ENCODE measurements at regions not wholly inside any gene's neighbourhood (a gene's known extent, or its start where the extent isn't known, plus 50 kb on each side); places are given as distances from the start of the nearest gene placed in this dataset.

DNA sequence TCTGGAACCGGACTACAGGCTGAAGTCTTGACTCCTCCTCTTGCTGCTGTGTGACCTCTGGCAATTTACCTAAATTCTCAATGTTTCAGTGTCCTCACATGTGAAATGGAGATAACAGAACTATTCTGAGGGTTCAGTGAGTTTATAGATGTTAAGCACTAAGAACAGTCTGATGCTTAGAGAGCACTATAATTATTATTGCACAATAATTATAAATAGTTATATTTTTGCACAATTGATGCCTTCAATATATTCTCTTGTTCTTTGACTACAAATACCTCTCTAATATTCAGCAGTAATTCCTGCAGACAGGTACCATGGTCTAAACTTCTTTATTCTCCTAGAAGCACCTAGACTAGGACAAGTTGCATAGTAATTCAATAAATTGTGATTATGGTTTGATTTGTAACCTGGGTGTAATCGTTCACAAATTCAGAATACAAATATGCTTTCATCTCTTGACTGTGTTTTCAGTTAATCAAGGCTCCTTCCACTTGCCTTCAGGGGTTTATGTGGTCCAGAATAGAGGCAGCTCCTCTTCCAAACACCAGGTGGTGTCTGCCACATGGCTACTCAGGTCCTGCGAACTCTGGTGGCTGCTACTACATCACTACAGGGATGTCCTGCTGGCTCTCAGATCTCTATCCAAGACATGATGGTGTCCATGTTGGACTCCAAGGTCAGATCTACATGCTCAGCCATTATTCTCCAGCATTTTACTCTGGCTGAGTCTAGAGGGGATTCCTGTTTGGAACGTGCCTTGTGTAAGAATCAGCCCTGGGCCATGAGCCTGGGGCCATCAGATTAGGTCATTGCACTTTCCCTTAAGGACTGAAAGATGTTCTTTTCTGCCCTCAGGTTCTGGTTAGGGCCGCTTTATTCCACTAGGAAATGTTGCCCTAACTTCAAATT, 103.4 kb downstream of the QRFPR start:
- no peak for DNase-seq

DNA sequence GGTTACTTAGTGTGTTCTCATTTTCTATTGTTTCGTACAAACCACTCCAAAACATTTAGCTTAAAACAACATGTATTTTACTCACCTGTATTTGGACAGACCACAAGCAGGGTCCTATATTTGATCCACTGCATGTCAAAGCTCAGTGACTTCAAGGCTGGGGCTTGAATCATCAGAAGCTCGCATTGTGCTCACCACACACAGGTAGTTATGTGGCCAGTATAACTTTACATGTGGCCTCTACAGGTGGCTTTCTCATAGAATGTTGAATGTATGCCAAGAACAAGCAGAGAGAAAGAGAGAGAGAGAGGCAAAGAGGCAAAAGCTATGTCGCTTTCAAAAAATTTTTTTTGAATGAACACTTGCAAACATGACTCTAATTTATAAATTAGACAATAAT, 107.6 kb downstream of the QRFPR start:
- DNase-seq, result no peak

- DNase-seq, result no peak
Observed at GRCh38 chr4:121272526-121272925, 108.3 kb downstream of the QRFPR start.

DNA sequence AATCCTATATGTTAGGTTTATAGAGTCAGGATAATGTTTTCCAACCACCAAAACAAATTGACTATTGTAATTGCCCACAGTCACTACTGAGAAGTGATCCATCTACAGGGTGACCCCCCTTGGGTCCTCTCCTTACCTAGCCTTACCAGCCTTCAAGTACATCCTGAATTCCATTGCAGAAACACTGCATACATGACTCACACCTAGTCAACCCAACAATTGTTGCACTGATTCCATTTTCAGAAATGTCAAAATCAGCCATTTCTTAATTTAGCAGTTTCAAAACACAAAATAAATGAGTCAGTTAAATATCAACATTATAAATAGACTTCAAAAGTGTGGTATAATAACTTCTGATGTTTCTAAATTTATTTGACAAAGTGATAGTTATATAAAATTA, 106.3 kb upstream of the TNIP3 start:
- no peak for DNase-seq

DNA sequence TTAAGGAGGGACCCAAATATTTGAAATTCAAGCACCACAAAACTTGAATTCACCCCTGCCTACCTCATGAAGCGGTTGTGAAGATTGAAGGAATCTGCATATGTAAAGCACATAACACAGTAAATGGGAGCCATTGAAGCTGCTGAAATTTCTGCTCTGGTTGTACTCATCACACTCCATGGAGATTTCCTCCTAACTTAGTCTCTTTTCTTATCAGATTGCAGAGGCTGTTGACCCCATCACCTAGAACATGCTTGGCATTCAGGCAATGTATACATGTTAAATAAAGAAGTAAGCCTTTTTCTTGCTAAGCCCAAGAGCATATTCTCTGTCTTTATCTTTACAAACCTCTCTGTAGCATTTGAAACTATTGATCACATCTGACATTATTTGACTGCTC, 104.9 kb upstream of the TNIP3 start:
- no peak for DNase-seq

DNA sequence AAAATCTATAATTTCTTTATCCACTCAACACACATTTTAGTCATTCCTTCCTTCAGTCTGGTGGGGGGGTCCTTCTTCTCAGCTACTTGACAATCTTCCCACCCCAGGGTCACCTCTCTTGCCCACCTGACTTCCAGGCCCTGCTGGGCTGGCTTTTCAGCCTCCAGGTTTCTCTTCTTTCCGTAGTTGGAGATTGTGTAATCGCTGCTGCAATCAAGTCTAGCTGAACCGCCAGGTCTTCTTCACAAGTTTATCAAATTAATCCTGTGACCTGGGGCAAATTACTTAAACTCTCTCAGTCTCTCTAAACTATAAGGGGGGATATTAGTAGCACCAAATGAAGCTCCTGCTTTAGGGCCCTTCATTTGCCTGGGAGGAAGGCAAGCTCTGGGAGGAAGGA, 102.9 kb upstream of the TNIP3 start:
- DNase-seq, result no peak

- no peak for DNase-seq
Observed at GRCh38 chr4:121256887-121257466, 92.9 kb upstream of the TNIP3 start.

GRCh38 chr4:121255986-121256750, 92.0 kb upstream of the TNIP3 start:
- DNase-seq, result peak; percentile 51

DNA sequence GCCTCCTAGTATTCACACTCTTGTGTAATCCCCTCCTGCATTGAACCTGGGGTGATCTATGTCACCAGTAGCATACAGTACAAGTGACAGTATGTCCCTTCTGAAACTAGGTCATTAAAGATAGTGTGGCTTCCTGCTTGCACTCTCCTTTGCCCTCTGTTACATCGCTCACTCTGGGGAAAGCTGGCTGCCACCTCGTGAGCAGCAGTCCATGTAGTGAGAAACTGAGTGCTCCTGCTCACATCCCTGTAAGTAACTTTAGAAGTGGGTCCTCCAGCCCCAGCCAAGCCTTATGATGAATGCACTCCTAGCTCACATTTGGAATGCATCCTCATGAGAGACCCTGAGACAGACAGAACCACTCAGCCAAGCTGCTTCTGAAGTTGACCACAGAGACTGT, 89.8 kb upstream of the TNIP3 start:
- no peak for DNase-seq

DNA sequence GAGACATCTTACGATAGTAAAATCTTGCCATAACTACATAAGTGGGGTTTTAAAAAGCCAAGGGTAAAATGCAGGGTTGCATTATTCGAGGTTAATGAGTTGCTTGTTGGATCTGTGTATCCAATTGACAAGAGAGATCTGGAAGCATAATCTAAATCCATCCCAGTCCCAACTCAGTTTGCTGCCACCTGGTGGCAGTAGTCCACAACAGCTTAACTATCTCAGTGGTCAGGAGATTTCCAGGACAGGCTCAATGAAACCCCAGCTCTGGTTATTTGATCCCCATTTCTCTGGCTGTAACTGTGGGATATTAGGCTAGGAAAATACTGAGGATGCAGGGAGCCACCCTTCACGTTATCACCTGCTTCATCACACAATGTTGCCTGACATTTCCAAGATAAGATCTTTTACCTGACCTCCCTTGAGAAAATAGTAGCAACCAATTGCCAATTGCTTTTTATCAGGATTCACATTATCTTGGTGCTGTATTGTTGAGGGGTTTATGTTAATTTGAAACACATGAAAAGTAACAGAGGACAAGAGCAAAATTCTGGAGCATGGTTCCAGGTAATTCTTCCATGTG, 88.2 kb upstream of the TNIP3 start:
- peak; percentile 61 for DNase-seq

DNA sequence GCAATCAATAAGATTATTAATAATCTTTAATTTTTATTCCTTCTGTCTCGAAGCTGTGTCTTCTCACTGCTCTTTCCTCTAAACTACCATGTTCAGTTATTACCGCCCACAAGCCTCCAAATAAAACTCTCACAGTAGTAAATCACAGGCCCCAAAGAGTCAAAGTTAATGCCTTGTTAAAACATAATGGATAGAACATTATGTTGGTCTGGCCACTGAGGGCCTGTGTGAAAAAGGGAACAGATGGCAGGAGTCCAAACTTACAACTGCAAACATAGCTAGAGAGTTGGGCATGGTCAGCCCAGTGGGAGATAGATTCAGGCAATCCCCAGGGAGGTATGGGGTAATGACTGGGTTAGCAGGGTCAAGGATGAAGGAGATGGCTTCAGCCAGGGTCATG, 84.6 kb upstream of the TNIP3 start:
- DNase-seq, result no peak

DNA sequence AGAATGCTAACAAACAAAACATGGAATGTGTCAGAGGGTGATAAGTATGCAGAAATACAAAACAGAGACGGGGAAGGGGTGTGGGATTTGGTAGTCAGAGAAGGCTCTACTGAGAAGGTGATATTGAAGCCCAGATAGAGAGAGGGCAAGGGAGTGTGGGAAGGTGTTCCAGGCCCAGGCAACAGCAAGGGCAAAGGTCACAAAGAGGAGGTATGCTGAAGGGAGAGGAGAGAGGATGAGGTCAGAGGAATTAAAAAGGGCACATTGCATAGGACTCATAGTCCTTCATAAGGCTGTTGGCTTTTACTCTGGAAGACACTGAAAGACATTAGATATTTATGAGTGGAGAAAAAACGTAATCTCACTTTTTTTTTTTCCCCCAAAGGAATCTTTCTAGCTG, 82.6 kb upstream of the TNIP3 start:
- no peak for DNase-seq

DNA sequence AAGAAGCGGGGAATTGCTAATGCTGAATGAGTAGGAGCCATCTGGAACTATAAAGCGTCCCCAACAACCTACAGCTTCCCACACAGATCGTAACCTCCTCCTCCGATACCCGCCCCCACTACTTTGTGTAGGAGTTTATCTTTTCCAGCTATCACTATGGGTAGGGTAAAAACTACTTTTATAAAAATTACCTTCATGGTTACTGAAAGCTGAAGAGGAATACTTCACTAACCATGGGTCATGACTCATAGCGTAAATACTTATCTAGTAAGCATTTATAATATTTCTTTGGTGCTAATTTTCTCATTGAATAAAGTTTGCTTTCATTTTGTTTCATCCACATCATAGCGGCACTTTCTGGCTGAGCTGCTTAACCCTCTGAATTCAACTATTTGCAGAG, 79.4 kb upstream of the TNIP3 start:
- DNase-seq, result no peak

GRCh38 chr4:121242188-121242750, 78.1 kb upstream of the TNIP3 start:
- no peak for DNase-seq

DNA sequence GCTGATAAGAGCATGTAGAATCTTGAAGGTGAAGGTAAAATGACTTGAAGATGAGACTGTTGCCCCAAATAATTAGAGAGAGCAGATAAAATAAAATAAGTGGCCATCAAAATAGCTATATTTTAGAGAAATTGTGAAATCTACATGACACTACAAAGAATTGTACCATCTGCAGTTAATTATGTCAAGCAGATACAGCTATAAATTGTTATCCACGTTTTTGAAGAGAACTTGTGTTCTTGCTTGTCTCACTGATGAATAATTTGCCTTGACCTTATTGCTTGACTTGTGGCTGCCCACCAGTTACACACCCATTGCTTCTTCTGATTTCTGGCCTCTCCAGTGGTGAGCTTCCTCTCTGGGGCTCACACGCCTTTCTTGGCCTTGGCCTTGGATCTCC, 75.8 kb upstream of the TNIP3 start:
- DNase-seq, result no peak

GRCh38 chr4:121238461-121238860, 74.3 kb upstream of the TNIP3 start:
- DNase-seq, result no peak

- DNase-seq, result no peak
Observed at GRCh38 chr4:121237069-121237399, 72.9 kb upstream of the TNIP3 start.

DNA sequence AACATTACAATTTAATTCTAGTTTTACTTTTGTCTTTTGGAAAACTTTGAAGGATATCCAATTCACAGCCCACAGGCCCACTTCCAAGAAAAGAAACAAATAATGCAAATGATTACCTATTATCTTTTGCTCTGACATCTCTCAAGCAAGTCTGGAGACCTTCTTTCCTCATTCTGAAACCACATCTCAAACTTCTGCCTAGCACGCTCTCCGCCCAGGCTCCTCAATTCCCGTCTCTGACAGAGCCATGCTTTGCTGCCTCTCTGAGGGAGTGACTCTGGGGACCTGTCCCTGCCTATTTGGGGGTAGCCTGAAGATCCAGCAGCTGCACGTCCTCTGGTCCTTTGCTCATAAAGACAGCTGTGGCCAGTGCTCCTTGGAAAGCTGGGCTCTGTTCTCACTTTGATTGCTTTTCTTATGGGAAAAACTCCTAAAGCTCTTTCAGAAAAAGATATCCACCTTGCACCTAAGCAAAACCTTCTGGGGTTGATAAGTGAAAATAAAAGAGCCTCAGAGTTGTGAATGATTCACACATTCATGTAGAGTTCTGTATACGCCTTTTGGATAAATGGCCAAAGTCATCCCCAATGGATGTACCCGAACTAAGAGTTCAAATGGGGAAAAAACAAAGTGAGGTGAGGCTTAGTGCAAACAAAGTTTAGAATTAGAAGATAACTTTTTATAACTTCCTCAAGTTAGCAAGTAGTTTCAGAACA, 72.4 kb upstream of the TNIP3 start:
- no peak for DNase-seq

- no peak for DNase-seq
Observed at GRCh38 chr4:121233982-121234381, 69.9 kb upstream of the TNIP3 start.

- DNase-seq, result no peak
Observed at GRCh38 chr4:121229993-121230392, 65.9 kb upstream of the TNIP3 start.

DNA sequence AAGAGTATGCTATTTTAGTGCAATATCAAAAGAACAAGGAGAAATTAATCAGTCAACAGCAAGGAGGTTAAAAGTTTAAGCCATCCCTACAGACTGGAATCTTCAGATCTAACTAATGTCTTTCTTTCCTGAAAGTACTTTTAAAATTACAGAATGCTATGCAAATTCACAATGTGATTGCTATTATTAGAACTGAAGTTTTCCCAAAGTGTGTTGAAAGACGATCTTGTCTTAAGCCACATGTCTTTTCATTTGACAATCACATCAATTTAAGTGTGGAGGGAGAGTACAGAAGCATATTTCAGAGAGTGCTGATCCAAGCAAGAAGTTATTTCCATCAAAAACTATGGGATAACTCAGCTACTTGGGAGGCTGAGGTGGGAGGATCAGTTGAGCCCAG, 64.7 kb upstream of the TNIP3 start:
- DNase-seq, result no peak

DNA sequence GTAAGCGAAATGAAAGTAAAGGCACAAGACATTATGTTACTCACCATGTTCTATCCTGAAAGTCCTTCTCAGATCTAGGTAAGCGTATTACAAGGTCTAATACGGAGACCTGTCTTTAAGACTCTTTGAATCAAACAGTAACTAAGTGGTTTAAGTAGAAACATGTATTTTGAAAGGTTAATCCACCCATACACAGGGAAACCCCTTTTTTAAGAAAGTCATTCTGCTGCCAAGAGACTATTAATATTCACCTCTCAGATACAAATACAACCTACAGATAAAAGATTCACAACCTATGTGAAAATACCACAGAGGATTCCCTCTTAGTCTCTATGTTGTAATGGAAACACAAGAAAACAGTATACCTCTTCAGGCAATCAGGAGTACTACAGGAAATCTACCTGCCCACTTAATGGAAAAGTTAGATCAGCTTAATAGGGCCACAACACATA, 63.2 kb upstream of the TNIP3 start:
- DNase-seq, result no peak

DNA sequence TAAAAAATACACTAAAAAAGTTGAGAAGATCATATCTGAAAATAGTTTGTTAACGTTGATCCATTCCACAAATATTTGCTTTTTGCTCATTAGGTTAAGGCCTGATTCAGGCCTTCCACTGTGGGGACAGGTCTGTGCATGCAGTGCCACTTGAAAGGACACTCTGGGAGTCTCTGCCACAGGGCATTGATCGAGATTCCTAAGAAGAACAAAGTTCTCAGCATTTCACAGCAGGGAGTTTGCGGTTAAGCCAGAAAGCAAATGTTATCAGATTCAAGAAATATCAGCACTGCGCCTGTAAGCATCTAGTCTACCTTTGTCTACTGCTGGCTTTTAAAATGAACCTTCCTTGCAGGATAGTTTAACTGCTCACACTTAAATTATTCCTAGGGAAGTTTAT, 62.2 kb upstream of the TNIP3 start:
- DNase-seq, result no peak

Measured in activated CD8-positive, alpha-beta memory T cell treated with anti-CD3 and anti-CD28 coated beads, Interleukin-2, amount 50 U/mL, for 4 hours (primary cell).